CD4-positive, alpha-beta T cell treated with Interferon alpha-2 for 1 hour (primary cell): ENCODE measurements at regions not wholly inside any gene's neighbourhood (a gene's known extent, or its start where the extent isn't known, plus 50 kb on each side); places are given as distances from the start of the nearest gene placed in this dataset.

Experiments used
- DNase-seq, 2 donors: peaks; one replicate each; pipeline ENCODE4 v3.0.0-alpha.2; 2020 to 2022

DNA sequence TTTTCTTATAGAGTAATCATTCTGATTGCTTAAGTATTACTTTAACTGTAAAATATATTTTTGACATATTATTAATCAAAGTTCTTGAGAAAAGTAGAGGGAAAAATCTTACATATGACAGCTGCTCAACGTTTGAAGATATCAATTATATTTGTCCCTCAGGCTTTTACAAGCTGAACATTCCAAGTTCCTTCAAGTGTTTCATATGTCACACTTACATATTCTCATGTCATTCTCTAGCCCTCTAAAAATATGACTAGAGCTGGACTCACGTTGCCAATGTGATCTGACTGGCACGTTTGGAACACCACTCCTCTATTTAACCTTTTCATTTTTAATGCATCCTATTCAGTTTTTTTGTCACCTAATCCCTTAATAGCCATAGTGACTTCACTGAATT lies 492.9 kb downstream of the PCDH18 start:
- DNase-seq, result no peak

DNA sequence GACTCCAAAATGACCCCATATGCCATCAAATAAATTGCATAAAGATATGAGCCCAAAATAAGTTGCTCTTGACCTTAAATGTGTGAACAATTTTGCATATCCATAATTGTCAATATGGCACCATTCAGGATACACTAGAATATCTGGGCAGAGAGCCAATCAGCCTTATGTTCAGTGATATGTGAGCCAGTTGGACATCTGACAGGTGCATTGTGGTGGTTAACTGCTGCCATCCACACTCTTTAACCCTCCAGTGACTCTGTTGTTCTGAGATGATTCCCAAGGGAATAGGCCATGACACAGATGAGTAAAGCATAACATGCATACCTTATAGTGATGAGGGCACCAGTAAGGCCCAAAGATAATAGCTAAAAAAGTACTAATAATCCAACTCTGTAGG lies 500.1 kb downstream of the PCDH18 start:
- no peak for DNase-seq

DNA sequence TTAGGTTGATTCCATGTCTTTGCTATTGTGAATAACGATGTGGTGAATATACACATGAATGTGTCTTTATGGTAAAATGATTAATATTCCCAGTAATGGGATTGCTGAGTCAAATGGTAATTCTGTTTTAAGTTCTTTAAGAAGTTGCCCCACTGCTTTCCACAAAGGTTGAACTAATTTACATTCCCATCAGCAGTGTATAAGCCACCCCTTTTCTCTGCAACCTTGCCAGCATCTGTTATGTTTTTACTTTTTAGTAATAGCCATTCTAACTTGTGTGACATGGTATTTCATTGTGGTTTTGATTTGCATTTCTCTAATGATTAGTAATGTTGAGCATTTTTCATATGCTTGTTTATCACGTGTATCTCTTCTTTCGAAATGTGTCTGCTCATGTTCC lies 503.3 kb downstream of the PCDH18 start:
- no peak for DNase-seq

DNA sequence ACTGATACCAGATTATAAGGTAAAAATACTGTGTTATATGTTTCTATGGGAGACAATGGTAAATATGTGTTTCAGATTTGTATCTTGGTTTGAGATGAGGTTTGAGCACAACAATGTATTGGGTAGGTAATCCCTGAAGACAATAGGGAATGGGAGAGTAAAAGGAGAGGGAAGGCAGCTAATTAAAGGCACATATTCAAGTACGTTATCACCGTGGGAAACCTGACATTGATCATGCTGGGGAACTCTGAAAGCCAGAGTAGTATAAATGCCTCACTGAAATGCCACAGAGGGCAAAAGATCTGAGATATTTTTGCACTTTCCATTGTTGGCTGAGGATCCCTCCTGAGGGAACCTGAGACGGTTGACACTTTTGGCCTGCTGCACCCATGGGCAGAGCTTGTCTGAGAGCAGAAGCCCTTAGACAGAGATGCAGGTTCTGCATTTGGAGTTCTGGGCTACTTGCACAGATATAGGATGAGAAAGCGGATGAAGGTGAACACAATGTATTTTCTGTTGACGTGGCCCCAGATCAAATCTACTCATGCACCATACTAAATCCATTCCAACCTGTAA lies 506.7 kb downstream of the PCDH18 start:
- no peak for DNase-seq

DNA sequence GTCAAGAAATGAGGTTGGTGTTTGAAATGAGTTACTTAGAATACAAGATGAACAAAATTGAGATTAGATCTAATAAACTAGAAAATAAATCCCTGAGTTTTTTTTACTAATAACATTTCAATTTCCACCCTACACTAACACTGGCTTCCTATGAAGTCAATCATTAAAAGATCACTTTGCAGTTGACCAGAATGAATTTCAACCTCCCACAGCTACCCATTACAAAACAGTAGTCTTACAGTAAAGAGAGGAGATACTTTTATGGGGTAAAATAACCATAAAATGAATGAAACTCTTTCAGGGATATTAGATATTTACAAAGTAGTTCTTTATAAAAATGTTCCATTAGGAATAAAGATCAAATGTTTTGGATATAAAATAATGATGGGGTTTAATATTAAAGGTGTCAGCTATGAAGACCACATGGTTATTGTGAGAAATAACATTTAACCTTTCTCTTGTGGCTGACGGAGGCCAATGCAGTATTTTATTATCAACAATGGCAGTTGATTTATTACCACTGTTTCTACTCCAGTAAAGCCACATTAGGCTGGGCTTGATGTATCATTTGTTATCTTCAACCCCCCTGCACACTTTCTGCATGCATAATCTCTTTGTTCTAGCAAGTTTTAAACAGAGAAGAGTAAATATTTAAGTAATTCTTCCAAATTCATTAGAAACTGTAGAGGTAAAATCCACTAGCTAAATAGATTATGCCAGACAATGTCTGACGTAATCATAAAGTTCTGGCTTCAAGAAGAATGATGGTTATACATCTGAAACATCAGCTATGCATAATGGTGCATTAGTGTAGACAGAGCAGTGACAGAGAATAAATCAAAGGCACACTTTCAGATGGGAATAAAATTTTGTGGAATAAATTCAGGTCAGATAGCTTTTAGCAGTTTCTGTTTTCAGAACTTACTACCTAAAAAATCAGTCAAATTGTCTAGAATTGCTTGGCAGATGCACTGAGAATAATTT lies 516.6 kb downstream of the PCDH18 start:
- no peak for DNase-seq

DNA sequence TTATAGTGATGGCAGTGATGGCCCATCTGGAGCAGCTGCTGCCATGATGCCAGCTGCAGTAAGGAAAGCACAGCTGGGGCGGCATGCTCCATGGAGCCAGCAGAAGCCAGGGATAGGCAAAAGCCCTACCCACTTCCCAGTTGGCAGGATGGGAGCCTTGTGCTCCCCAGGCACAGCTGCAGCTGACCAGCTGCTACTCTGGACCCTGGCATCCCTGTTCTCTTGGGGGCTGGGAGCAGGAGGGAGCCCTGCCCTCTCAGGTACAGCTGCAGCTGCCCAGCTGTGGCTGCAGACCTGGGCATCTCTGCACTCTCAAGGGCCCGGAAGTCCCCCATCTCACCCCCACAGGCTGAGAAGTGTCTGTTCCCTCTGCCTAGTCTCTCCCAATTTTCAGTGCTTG lies 531.9 kb downstream of the PCDH18 start:
- DNase-seq, result no peak

DNA sequence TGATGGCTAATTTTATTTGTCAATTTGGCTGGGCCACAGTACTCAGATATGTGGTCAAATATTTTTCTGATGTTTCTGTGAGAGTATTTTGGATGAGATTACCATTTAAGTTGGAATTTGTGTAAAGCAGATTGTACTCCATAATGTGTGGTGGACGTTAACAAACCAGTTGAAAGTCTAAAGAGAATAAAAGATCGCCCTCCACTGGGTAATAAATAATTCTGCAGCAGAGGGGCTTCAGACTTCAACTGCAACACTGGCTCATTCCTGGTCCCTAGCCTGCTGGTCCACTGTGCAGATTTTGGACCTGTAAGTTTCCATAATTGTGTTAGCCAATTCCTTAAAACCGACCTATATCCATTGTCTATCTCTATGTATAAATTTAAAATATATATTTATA lies 540.3 kb downstream of the PCDH18 start:
- no peak for DNase-seq

DNA sequence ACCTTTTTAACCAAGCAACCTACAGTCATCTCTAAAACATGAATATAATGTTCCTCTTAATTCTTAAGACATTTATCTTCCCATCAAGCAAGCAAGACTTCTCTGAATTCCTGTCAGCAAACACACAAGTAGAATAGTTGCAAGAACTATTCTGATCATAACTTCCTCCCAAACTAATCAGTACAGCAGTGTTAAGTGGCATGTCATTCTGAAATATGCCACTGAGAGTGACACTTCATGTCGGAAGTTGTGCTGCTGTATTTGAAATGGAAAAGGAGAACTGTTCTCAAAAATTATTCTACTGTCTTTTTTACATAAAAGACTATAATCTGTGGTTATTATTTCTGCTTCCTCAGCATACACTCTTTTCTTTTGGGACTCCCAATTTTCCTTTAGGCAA lies 546.6 kb downstream of the PCDH18 start:
- DNase-seq, result no peak

DNA sequence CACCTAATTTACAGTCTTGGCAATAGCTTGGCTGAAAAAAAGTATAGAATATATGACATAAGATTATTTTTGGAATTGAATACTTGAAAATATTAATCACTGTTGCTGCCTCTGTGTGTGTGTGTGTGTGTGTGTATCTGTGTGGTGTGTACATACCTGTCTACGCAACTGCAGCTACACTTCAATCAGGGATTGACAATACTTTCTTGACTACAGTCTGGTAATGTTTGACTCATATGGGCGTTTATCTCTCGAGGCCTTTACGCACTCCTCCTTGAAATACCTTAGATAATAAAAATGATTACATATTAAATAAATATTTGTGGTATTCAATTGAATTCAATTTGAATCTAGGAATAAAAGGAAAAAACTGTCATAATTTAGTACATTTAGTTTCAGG lies 565.2 kb downstream of the PCDH18 start:
- DNase-seq, result no peak

DNA sequence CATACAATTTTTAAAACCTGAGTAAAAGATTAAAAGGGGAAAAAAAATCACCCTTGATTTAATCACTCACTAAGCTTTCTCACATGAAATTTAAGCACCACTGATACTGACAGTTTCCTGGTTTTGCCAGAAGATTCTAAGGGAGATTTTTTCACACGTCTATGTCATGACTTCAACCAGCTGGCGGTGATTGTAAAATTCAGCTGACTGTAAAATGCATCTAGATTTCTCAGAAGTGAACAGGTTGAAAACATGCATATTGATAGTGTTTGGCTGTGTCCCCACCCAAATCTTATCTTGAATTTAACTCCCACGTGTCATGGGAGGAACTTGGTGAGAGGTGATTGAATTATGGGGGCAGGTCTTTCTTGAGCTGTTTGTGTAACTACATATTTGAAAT lies 566.8 kb downstream of the PCDH18 start:
- DNase-seq, result no peak

DNA sequence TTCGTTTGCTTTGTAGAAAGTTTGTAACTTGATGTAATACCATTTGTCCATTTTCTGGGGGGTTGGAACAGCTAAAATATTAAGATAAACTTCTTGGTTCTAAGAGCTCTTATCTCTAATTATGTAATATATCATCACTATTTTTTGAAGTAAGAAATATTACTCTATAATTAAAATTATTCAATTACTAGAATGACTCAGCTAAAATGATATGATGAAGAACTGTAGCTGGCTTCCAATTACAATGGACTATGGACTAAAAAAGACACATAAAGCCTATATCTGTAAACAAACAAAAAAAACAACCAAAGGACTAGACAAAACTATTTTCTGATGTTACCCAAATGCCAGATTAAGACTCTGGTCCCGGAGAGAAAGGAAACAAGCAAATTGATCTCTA lies 569.4 kb downstream of the PCDH18 start:
- DNase-seq, result no peak

DNA sequence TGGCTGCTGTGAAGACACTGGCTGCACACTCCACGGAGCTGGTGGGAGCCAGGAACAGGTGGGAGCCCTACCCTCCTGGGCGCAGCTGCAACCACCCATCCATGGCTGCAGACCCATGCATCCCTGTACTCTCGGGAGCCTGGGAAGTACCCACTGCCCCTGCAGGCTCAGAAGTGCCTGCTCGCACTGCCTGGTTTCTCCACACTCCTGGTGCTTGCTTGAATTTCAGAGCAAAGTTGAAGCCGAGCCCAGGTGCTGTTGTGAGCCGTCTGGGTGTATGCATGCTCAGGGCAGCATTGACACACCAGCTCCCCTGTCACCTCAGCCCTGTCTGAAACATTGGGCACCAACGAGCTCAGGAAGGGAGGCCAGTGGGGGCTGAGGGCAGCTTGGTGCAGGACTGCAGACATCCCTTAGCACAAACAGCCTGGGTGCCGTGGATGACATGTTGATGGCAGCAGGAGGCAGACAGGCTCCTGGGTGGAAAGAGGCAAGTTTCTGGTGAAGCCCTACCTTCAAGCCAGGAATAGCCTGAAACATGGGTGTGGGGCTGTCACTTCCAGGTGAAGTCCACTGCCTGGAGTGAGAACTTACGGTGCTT lies 585.9 kb downstream of the PCDH18 start:
- no peak for DNase-seq

DNA sequence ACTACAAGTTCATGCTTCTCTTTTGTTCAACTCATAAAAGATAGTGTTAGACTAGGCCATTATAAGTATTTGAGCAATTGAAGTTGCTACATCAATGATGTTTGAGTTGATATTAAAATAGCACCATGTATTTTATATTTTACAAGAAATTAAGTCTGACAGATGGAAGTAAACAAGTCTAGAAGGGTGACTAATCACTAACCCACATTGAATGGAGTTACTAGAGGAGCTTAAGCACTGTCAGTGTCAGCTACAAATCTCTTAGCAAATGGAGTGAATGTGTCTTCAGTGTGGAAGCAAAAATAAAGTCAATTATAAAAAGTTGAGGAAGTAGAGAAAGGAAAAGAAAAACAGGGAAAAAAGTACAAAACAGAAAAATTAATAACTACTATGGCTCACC lies 592.5 kb downstream of the PCDH18 start:
- no peak for DNase-seq

DNA sequence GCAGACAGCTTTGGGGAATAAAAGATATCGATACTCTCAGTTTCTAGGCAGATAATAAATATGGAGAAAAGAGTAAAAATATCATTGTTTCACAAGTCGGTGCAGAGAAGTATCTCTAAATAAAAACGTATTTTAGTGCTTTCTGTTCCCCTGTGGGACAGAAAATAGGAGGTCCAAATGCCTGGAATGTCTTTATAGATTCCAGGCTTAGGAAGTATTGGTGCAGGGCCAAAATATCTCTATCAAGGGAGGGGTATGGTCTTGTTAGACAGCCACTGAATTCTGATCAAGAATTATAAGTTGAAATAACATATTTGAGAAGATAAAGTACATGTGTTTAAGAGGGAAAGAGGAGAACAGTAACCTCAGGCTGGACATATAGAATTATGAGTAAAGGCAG lies 596.4 kb downstream of the PCDH18 start:
- no peak for DNase-seq

DNA sequence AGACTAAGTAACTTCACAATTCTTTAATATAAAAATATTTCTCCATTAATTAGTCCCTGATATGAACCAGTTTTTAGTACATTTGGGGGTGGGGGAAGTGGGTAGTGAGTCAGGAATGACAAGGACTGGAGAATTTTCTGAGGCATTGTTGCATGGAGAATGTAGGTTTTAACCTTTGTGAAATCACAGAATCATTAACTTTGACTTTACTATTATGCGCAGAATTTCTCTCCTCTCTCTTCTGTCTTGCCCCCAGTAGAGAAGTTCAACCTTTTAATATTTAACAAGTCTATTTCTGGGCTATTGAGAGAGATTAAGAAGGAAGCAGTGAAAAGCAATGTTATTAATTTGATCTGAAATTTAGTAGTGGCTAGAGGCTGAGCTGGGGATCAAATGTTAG lies 597.0 kb downstream of the PCDH18 start:
- no peak for DNase-seq

DNA sequence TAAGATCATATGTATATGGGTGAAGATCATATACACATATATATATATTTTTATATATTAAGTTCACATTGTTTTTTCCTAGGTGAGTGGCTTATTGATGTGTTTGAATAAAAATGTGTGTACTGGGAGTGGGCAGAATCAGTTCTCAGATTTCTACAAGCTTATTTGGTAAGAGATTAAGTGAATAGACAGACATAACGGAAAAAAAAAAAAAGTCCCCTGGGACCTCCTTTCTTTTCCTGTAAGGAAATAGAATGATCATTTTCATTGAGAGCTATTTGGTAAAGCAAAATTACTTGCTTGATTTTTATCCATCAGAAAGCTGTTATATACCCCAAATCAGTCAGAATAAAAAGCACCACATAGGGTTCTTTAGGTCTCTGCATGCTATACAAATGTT lies 597.7 kb downstream of the PCDH18 start:
- no peak for DNase-seq

DNA sequence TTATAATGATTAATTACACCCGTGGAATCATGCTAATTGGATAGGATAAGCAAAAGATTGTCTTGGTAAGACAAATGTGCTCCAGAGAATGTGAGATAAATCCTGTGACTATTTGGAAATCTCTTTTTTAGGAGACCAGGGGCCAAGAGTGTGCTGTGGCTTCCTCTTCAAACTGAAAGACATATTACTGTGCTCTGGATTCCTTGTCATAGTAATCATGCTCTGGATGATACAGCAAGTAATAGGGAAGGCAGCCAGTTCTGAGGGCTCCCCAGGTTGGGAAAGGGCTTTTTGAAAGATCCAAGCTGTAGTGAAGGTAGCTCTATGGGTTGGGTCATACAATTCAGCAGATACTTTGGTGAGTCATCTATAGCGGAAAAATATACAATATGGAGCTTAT lies 600.5 kb downstream of the PCDH18 start:
- no peak for DNase-seq

DNA sequence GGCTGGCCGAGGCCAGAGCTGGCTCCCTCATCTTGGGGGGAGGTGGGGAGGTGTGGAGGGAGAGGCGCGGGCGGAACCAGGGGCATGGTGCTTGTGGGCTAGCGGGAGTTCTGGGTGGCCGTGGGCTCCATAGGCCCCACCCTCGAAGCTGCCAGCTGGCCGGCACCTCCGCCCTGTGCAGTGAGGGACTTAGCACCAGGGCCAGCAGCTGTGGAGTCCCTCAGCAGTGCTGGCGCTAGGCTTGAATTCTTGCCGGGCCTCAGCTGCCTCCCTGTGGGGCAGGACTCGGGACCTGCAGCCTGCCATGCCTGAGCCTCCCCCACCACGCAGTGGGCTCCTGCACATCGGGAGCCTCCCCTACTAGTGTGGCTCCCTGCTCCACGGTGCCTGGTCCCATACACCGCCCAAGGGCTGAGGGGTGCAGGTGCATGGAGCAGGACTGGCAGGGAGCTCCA lies 603.3 kb downstream of the PCDH18 start:
- DNase-seq, result no peak

DNA sequence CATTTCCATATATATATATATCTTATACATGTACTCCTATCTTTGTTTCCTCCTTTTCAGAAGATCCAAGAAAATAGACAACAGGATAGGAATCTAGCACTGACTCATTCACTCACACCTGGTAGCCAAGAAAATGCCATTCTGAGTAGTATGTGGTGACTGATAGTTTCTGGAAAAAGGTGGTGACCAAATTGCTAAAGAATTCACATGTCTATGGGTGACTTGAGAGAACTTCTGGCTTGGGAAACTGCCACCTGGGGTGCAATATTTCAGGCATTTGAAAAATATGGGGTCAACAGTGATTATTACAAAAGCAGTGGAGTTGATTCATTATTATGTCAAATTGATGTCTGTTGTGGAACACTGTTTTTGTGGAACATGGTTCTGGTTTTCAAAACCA lies 605.1 kb downstream of the PCDH18 start:
- DNase-seq, result no peak

DNA sequence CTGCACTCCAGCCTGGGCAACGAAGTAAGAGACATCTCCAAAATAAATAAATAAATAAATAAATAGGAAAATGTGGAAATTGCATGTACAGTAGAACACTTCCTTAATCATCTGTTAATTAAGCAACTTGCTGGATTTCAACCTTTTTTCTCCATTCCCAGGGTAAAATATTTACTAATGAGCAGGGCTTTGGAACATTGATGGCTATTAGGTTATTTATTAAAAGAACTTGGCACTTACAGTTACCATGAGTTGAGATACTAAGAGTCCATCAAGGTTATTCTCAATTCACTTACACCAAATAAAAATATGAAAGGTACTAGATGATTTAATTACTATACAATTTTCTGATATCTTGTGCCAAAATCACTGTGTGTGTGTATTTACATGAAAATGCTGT lies 607.1 kb downstream of the PCDH18 start:
- no peak for DNase-seq

DNA sequence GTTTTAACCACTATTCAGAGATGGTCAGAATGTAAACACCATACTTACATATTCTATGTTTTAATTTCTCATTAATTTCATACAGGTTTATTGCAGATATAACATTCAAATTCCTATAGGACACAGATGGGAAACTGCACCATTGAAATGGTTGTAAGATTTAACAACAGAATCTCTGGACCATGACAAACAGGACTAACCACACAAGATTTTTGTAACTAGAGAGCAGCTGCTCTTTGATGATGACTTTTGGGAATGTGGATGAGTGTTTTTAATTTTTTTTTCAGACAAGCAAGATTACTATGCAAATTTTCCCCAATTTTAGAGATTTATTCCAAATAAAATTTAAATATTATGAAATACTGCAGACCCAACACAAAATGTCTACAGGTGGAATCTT lies 610.2 kb downstream of the PCDH18 start:
- DNase-seq, result no peak

DNA sequence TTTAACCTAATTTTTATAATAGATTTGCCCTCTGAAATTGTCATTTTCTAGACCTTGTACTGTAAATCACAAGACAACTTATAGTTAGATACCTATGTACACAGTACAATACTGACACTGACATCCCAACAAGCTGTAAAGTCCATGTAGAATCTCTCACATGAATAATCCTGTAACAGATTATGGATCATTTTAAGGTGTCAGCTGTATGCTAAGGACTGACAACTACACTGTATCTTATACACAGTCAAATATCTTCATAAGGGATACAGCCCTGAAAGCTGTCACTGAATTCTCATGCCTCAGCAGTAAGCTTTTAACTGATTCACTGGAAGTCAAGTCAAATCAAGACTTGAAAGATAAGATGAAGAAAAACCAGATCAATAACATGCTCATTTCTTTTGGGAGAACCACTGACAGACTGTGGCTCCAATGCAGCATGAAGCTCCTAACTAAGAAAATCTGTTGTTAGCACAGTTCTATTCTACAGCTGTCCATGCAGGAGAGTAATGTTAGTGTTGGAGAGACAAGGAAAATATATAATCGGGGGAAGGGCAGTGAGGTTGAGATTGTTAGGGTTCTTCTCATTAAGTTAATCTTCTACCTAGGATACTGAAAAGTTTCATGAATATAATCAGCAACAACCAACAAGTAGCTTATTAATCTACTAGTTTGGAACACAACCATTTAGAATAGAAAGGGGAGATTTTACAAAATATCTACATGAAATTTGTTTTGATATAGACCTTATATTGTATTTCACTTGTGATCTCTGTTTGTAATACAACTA lies 612.0 kb downstream of the PCDH18 start:
- DNase-seq, result no peak

DNA sequence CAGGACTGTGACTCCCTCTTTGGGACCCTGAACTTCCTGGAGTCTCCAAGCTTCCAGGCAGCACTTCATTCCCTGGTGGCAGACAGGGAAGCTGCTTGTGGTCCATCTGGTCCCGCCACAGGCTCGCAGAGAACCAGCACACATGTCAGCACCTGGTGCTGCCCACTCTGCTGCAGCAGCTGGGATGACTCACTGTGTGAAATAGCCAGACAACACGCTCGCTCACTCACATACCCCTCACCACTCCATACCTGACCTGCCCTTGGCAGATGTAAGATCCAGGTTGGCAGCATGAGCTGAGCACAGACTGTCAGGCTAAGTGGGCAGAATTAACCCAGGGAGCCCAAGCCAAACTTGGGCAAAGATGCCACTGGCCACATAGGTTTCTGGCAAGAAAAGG lies 613.5 kb downstream of the PCDH18 start:
- no peak for DNase-seq
